Islet precursor cell (in vitro differentiated cells): ENCODE measurements at regions not wholly inside any gene's neighbourhood (a gene's known extent, or its start where the extent isn't known, plus 50 kb on each side); places are given as distances from the start of the nearest gene placed in this dataset.

Source experiments
- DNase-seq: peaks from one replicate; pipeline ENCODE4 v3.0.0-alpha.2; 2018

- DNase-seq, result no peak
These were observed 63.5 kb upstream of the DMRT1 start for GRCh38 chr9:777978-778377.

GRCh38 chr9:784202-784601 is 57.3 kb upstream of the DMRT1 start:
- no peak for DNase-seq

GRCh38 chr9:784916-785315 is 56.6 kb upstream of the DMRT1 start:
- no peak for DNase-seq

- DNase-seq, result no peak
These were observed 55.5 kb upstream of the DMRT1 start for GRCh38 chr9:785997-786396.

GRCh38 chr9:786405-786804 is 55.1 kb upstream of the DMRT1 start:
- no peak for DNase-seq

- DNase-seq, result no peak
These were observed 52.7 kb upstream of the DMRT1 start for GRCh38 chr9:788777-789176.
